Endothelial cell of umbilical vein (primary cell): ENCODE measurements at regions not wholly inside any gene's neighbourhood (a gene's known extent, or its start where the extent isn't known, plus 50 kb on each side); places are given as distances from the start of the nearest gene placed in this dataset.

Experiments used
- BruUV-seq: library from RNA; stranded (reverse); fragments of 400-500 nt; replicated peaks from 2 replicates; lab custom pipeline; 2021; lab: Mats Ljungman, UMichigan
- CTCF ChIA-PET: fragments of 300-600, 350-600 bp; sonication (Branson Sonifier 250); formaldehyde crosslinking; loops from one replicate; lab custom pipeline; 2021; ENCODE audit warnings: antibody characterized with exemption, inconsistent platforms; lab: Charles Lee
- POLR2A ChIA-PET: fragments of 300-600, 350-600 bp; sonication (Branson Sonifier 250); formaldehyde crosslinking; loops from one replicate; lab custom pipeline; 2021; ENCODE audit warnings: antibody characterized with exemption, inconsistent platforms; lab: Charles Lee
- DNase-seq: peaks from one replicate; pipeline ENCODE4 v3.0.0-alpha.2; 2011; ENCODE audit warnings: low read depth, low spot score
- FAIRE-seq: peaks from 2 replicates; lab custom pipeline; 2011; peaks lifted over from hg19 to GRCh38; lab: Jason Lieb, UNC
- H2AFZ ChIP-seq: 2 replicates; pipeline ENCODE4 v1.6.0; 2012; ENCODE audit warnings: low read depth, low read length, control low read depth, inconsistent platforms
- H3K27ac ChIP-seq: 2 replicates; pipeline ENCODE4 v1.5.1; 2011; ENCODE audit warnings: low read depth, mild to moderate bottlenecking, control low read depth, low read length, moderate library complexity; ENCODE audit not compliant: insufficient read depth
- H3K27me3 ChIP-seq, 2 experiments: 2 replicates each; pipeline versions ENCODE4 v1.6.0 to v1.6.1; 2011; ENCODE audit warnings: low read length in 2 of 2, mixed read lengths in 1 of 2; ENCODE audit not compliant: control insufficient read depth in 2 of 2, insufficient read depth in 2 of 2
- H3K36me3 ChIP-seq, 2 experiments: 2 replicates in 1 of 2; 3 replicates in 1 of 2; pipeline ENCODE4 v1.5.1; 2011; ENCODE audit warnings: low read length in 2 of 2, mild to moderate bottlenecking in 1 of 2, moderate library complexity in 1 of 2; ENCODE audit not compliant: control insufficient read depth in 2 of 2, insufficient read depth in 2 of 2; ENCODE audit errors: extremely low read depth in 1 of 2
- H3K4me1 ChIP-seq: 3 replicates; pipeline ENCODE4 v1.5.1; 2011; ENCODE audit warnings: mild to moderate bottlenecking, low read length; ENCODE audit not compliant: control insufficient read depth, insufficient read depth; ENCODE audit errors: extremely low read depth
- H3K4me2 ChIP-seq: 2 replicates; pipeline ENCODE4 v1.6.1; 2011; ENCODE audit warnings: low read length, control low read depth, mixed read lengths; ENCODE audit not compliant: insufficient read depth
- H3K4me3 ChIP-seq, 3 experiments: fragments of 200-600 bp in 1 of 3; sonication (generic), shearing (Covaris generic) in 1 of 3; replicated peaks in 1 of 3; 2 replicates each; pipeline ENCODE4 v1.5.1; 2011 to 2016; ENCODE audit warnings: control low read depth in 3 of 3, low read length in 3 of 3, mild to moderate bottlenecking in 2 of 3, inconsistent platforms in 1 of 3, low read depth in 1 of 3, moderate library complexity in 1 of 3; ENCODE audit not compliant: insufficient read depth in 1 of 3
- H3K79me2 ChIP-seq: 2 replicates; pipeline ENCODE4 v1.6.0; 2012; ENCODE audit warnings: low read length, inconsistent platforms; ENCODE audit not compliant: control insufficient read depth, insufficient read depth
- H3K9ac ChIP-seq: replicated peaks from 2 replicates; pipeline ENCODE3; 2011; ENCODE audit warnings: low read length, control low read depth; ENCODE audit not compliant: insufficient read depth; ENCODE audit errors: extremely low read depth
- H3K9me1 ChIP-seq: replicated peaks from 3 replicates; pipeline ENCODE4 v1.6.0; 2011; ENCODE audit warnings: mild to moderate bottlenecking, low read length; ENCODE audit not compliant: control insufficient read depth, insufficient read depth; ENCODE audit errors: extremely low read depth
- H3K9me3 ChIP-seq: replicated peaks from 2 replicates; pipeline ENCODE4 v1.5.1; 2012; ENCODE audit warnings: low read length, inconsistent platforms; ENCODE audit not compliant: control insufficient read depth, insufficient read depth
- H4K20me1 ChIP-seq: replicated peaks from 2 replicates; pipeline ENCODE3; 2011; ENCODE audit warnings: mild to moderate bottlenecking, low read length; ENCODE audit not compliant: control insufficient read depth, insufficient read depth; ENCODE audit errors: extremely low read depth
- CTCF ChIP-seq, 2 donors: IDR thresholded peaks; 1 replicate in 1 of 2; 2 replicates in 1 of 2; pipeline ENCODE4 v1.5.1; 2011; ENCODE audit warnings: low read length in 2 of 2, mild to moderate bottlenecking in 2 of 2, moderate library complexity in 2 of 2, control low read depth in 1 of 2, inconsistent platforms in 1 of 2, low read depth in 1 of 2; ENCODE audit not compliant: insufficient read depth in 1 of 2; ENCODE audit errors: extremely low read depth in 1 of 2
- EZH2 ChIP-seq: IDR thresholded peaks from 2 replicates; pipeline ENCODE4 v1.6.1; 2012; ENCODE audit warnings: borderline replicate concordance, low read depth, mild to moderate bottlenecking, moderate library complexity, low read length, inconsistent platforms; ENCODE audit not compliant: severe bottlenecking
- FOS ChIP-seq: IDR thresholded peaks from 2 replicates; pipeline ENCODE4 v1.6.1; 2011; ENCODE audit warnings: mild to moderate bottlenecking, low read length, moderate library complexity, borderline replicate concordance; ENCODE audit not compliant: insufficient read depth
- GATA2 ChIP-seq: IDR thresholded peaks from 2 replicates; pipeline ENCODE4 v1.7.0; 2011; ENCODE audit warnings: low read depth, mild to moderate bottlenecking, moderate library complexity, mixed read lengths, low read length; ENCODE audit not compliant: insufficient read length, insufficient read depth
- JUN ChIP-seq: IDR thresholded peaks from 2 replicates; pipeline ENCODE4 v1.6.1; 2011; ENCODE audit warnings: borderline replicate concordance, low read depth; ENCODE audit not compliant: insufficient read length, insufficient read depth
- MAX ChIP-seq: IDR thresholded peaks from 2 replicates; pipeline ENCODE4 v1.6.1; 2011; ENCODE audit not compliant: insufficient read depth, insufficient read length
- MYC ChIP-seq: IDR thresholded peaks from one replicate; pipeline ENCODE4 v1.6.1; 2011; ENCODE audit warnings: mild to moderate bottlenecking, low read depth, low read length
- POLR2A ChIP-seq: IDR thresholded peaks from 2 replicates; pipeline ENCODE4 v1.6.1; 2012; ENCODE audit warnings: low read depth, mild to moderate bottlenecking, control low read depth, low read length
- POLR2AphosphoS5 ChIP-seq: IDR thresholded peaks from 2 replicates; pipeline ENCODE4 v1.6.1; 2012; ENCODE audit warnings: low read depth, mild to moderate bottlenecking, control low read depth, low read length, moderate library complexity; ENCODE audit not compliant: insufficient read depth
- dilution Hi-C: fragments of 300-500 bp; cut with MboI; formaldehyde crosslinking; loops from one replicate; pipeline ENCODE4 v1.15.0; 2019; ENCODE audit warnings: low sequenced_read_pairs; ENCODE audit not compliant: extremely low pct_ligation_motif_present
- intact Hi-C: fragments of 100-400 bp; cut with micrococcal nuclease; formaldehyde crosslinking; loops from one replicate; pipeline ENCODE4 v1.10.0; 2022

- H3K27me3 ChIP-seq: no peaks in the 10 kb centered on the region
- H3K36me3 ChIP-seq: no peaks in the 10 kb centered on the region
- dilution Hi-C loops (no loop called here), intact Hi-C loops (no loop called here)
- TF ChIP-seq EZH2 (no peak), POLR2AphosphoS5 (no peak), GATA2 (no peak), POLR2A (no peak), FOS (no peak), MAX (no peak), CTCF (IDR thresholded peaks at IDR 0.05; ENCODE audit: extremely low read depth in 1 of 2, insufficient read depth in 1 of 2, low read depth in 1 of 2, low read length in 2 of 2) (no peak), JUN (no peak), MYC (no peak)
- H3K4me2 ChIP-seq: no peak overlapping the region
- H3K9me3 ChIP-seq: no peaks in the 10 kb centered on the region
- H3K9me1 ChIP-seq: no peaks in the 10 kb centered on the region
- no peak overlapping the region for H3K27ac ChIP-seq
- H4K20me1 ChIP-seq: no peaks in the 10 kb centered on the region
- no peak for FAIRE-seq
- no peak overlapping the region for H2AFZ ChIP-seq
- H3K79me2 ChIP-seq: no peaks in the 10 kb centered on the region
- ChIA-PET POLR2A (no interaction called here), CTCF (interaction anchor here (2.5 kb wide), 1 partner anchor 27 kb away, joined by 8 read pairs; no protein-coding TSS in a partner anchor)
- no peak for DNase-seq
- H3K4me3 ChIP-seq: no peak overlapping the region
- peaks cover 4% of the 10 kb centered on the region for H3K4me1 ChIP-seq
- no TSS peak for BruUV-seq
- H3K9ac ChIP-seq: no peak overlapping the region
Measured at GRCh38 chr10:65314253-65314652, 1611.6 kb upstream of the LRRTM3 start.
